GM21447 (cell line): ENCODE measurements at regions not wholly inside any gene's neighbourhood (a gene's known extent, or its start where the extent isn't known, plus 50 kb on each side); places are given as distances from the start of the nearest gene placed in this dataset.

Experiments used
- ATAC-seq: cut with Tn5 transposase; IDR thresholded peaks from one replicate; pipeline ENCODE4 v1.9.1; 2021; ENCODE audit not compliant: unreplicated experiment

GRCh38 chr7:21137640-21138039 is 290.2 kb upstream of the SP4 start:
- no peak for ATAC-seq

GRCh38 chr7:21140622-21141021 is 287.3 kb upstream of the SP4 start:
- ATAC-seq: no peak

- no peak for ATAC-seq
Observed at GRCh38 chr7:21141476-21141875, 286.4 kb upstream of the SP4 start.

GRCh38 chr7:21142081-21142480 is 285.8 kb upstream of the SP4 start:
- no peak for ATAC-seq

GRCh38 chr7:21146642-21147423 is 281.1 kb upstream of the SP4 start:
- no peak for ATAC-seq

GRCh38 chr7:21149809-21150208 is 278.1 kb upstream of the SP4 start:
- ATAC-seq: no peak

- ATAC-seq: no peak
Observed at GRCh38 chr7:21154614-21155013, 273.3 kb upstream of the SP4 start.

GRCh38 chr7:21159506-21159905 is 268.4 kb upstream of the SP4 start:
- ATAC-seq: no peak

- no peak for ATAC-seq
Observed at GRCh38 chr7:21160401-21160800, 267.5 kb upstream of the SP4 start.

GRCh38 chr7:21167942-21168341 is 259.9 kb upstream of the SP4 start:
- no peak for ATAC-seq

GRCh38 chr7:21169667-21170580 is 258.0 kb upstream of the SP4 start:
- ATAC-seq: no peak

- ATAC-seq: no peak
Observed at GRCh38 chr7:21172800-21173199, 255.1 kb upstream of the SP4 start.

- ATAC-seq: no peak
Observed at GRCh38 chr7:21173436-21173835, 254.4 kb upstream of the SP4 start.

- ATAC-seq: no peak
Observed at GRCh38 chr7:21175714-21176113, 252.2 kb upstream of the SP4 start.

GRCh38 chr7:21184942-21185652 is 242.8 kb upstream of the SP4 start:
- ATAC-seq: no peak

GRCh38 chr7:21185653-21186265 is 242.1 kb upstream of the SP4 start:
- ATAC-seq: no peak

- ATAC-seq: no peak
Observed at GRCh38 chr7:21191321-21192073, 236.4 kb upstream of the SP4 start.

- ATAC-seq: no peak
Observed at GRCh38 chr7:21192657-21193056, 235.2 kb upstream of the SP4 start.

- no peak for ATAC-seq
Observed at GRCh38 chr7:21193895-21194294, 234.0 kb upstream of the SP4 start.

GRCh38 chr7:21194936-21195335 is 232.9 kb upstream of the SP4 start:
- no peak for ATAC-seq
